ENCODE measurements at regions not wholly inside any gene's neighbourhood (a gene's known extent, or its start where the extent isn't known, plus 50 kb on each side); places are given as distances from the start of the nearest gene placed in this dataset.
A peak's percentile ranks its signal among the peaks of the same experiment; 100 is the strongest.

DNA sequence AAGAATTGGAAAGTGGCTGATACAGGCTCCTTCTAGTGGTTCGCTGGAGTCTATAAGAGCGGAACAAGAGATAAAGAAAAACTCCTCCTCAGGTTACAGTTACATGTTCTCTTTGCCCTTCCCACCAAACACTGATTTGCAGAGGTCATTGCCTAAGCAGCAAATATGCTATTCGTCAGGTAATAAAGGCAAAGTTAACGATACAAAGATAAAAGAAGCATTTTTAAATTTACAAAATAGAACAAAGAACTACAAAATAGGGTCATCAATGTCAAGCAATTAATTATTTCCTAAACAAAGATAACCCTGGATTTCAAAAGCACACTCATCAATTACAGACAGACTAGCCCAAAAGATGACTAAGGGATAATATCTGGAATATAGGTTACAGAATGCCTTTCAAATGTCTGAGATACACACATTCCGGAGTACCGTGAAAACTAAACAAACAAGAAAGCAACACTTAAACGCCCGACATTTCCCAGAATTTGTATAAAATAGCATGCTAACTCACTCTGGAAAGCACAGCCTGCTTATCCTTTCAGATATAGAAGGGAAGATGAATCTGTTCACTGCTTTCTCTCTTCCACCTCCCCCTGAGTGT is 186.4 kb downstream of the MREG start:
- Mint-ChIP-seq H3K9me3 (peaks cover 22% of the 10 kb centered on the region), H3K27me3 (ENCODE audit: low read depth) (no peaks in the 10 kb centered on the region; the same call in 1 of the 2 replicates), H3K4me1 (peaks cover 19% of the 10 kb centered on the region), H3K27ac (no peak overlapping the region; the same call in 1 of the 2 replicates), H3K4me3 (no peak overlapping the region), H3K36me3 (peaks cover 7% of the 10 kb centered on the region)
- DNase-seq (ENCODE audit: low spot score) (no peak), ATAC-seq (peak; percentile 50)
- no peak for TF ChIP-seq MYBL2 (CRISPR knock-in tag; IDR thresholded peaks at IDR 0.05)
- TF ChIP-seq, protein P1, sequence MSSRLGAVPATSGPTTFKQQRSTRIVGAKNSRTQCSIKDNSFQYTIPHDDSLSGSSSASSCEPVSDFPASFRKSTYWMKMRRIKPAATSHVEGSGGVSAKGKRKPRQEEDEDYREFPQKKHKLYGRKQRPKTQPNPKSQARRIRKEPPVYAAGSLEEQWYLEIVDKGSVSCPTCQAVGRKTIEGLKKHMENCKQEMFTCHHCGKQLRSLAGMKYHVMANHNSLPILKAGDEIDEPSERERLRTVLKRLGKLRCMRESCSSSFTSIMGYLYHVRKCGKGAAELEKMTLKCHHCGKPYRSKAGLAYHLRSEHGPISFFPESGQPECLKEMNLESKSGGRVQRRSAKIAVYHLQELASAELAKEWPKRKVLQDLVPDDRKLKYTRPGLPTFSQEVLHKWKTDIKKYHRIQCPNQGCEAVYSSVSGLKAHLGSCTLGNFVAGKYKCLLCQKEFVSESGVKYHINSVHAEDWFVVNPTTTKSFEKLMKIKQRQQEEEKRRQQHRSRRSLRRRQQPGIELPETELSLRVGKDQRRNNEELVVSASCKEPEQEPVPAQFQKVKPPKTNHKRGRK (CRISPR knock-in tag; IDR thresholded peaks at IDR 0.05; ENCODE audit: borderline replicate concordance), result no peak
- TF ChIP-seq, protein P2, sequence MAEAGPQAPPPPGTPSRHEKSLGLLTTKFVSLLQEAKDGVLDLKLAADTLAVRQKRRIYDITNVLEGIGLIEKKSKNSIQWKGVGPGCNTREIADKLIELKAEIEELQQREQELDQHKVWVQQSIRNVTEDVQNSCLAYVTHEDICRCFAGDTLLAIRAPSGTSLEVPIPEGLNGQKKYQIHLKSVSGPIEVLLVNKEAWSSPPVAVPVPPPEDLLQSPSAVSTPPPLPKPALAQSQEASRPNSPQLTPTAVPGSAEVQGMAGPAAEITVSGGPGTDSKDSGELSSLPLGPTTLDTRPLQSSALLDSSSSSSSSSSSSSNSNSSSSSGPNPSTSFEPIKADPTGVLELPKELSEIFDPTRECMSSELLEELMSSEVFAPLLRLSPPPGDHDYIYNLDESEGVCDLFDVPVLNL (CRISPR knock-in tag; IDR thresholded peaks at IDR 0.05; ENCODE audit: borderline replicate concordance, low read depth), result no peak
- ChIA-PET CTCF (interaction anchor here (1.9 to 2.0 kb wide), 2 partner anchors 20 to 31 kb away, joined by 29 to 54 read pairs; no protein-coding TSS in a partner anchor), POLR2A (no interaction called here)

DNA sequence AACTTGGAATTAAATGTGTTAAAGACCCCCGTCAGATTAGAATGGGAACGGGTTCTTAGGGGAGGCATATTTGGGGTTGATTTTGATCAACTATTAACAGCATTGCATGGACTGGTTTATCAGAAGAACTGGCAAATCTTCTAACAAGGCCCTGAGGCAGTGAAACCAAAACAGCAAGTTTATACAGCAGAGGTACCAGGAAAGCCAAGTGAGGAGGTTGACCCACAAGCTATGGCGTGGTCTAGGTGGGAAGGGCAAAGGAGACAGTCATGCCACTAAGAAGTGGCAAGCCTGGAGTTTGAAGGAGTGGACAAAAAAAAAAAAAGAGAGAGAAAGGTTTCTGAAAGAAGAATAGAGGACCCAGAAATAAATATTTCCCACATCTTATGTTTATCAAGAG is 187.0 kb downstream of the MREG start:
- H3K27me3 Mint-ChIP-seq (ENCODE audit: low read depth), result no peaks in the 10 kb centered on the region; the same call in 1 of the 2 replicates
- CTCF ChIA-PET, result interaction anchor here (0.6 kb wide), 1 partner anchor 946 kb away, joined by 3 read pairs; no protein-coding TSS in a partner anchor
- peaks cover 11% of the 10 kb centered on the region for H3K36me3 Mint-ChIP-seq
- peaks cover 19% of the 10 kb centered on the region for H3K4me1 Mint-ChIP-seq
- H3K4me3 Mint-ChIP-seq, result no peak overlapping the region
- peaks cover 27% of the 10 kb centered on the region for H3K9me3 Mint-ChIP-seq
- H3K27ac Mint-ChIP-seq, result no peak overlapping the region; the same call in 1 of the 2 replicates
- TF ChIP-seq ZNF121 (CRISPR knock-in tag; IDR thresholded peaks at IDR 0.05), result no peak
- TF ChIP-seq, protein P3, sequence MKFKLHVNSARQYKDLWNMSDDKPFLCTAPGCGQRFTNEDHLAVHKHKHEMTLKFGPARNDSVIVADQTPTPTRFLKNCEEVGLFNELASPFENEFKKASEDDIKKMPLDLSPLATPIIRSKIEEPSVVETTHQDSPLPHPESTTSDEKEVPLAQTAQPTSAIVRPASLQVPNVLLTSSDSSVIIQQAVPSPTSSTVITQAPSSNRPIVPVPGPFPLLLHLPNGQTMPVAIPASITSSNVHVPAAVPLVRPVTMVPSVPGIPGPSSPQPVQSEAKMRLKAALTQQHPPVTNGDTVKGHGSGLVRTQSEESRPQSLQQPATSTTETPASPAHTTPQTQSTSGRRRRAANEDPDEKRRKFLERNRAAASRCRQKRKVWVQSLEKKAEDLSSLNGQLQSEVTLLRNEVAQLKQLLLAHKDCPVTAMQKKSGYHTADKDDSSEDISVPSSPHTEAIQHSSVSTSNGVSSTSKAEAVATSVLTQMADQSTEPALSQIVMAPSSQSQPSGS (CRISPR knock-in tag; IDR thresholded peaks at IDR 0.05; ENCODE audit: borderline replicate concordance, low read depth), result no peak
- no peak for TF ChIP-seq TP53 (CRISPR knock-in tag; IDR thresholded peaks at IDR 0.05)
- no peak for TF ChIP-seq ESRRA (CRISPR knock-in tag; IDR thresholded peaks at IDR 0.05; ENCODE audit: borderline replicate concordance)
- no peak for TF ChIP-seq GRHL2 (CRISPR knock-in tag; IDR thresholded peaks at IDR 0.05; ENCODE audit: insufficient replicate concordance, severe bottlenecking)
- no peak for TF ChIP-seq ATF1 (CRISPR knock-in tag; IDR thresholded peaks at IDR 0.05)
- TF ChIP-seq, protein P4, sequence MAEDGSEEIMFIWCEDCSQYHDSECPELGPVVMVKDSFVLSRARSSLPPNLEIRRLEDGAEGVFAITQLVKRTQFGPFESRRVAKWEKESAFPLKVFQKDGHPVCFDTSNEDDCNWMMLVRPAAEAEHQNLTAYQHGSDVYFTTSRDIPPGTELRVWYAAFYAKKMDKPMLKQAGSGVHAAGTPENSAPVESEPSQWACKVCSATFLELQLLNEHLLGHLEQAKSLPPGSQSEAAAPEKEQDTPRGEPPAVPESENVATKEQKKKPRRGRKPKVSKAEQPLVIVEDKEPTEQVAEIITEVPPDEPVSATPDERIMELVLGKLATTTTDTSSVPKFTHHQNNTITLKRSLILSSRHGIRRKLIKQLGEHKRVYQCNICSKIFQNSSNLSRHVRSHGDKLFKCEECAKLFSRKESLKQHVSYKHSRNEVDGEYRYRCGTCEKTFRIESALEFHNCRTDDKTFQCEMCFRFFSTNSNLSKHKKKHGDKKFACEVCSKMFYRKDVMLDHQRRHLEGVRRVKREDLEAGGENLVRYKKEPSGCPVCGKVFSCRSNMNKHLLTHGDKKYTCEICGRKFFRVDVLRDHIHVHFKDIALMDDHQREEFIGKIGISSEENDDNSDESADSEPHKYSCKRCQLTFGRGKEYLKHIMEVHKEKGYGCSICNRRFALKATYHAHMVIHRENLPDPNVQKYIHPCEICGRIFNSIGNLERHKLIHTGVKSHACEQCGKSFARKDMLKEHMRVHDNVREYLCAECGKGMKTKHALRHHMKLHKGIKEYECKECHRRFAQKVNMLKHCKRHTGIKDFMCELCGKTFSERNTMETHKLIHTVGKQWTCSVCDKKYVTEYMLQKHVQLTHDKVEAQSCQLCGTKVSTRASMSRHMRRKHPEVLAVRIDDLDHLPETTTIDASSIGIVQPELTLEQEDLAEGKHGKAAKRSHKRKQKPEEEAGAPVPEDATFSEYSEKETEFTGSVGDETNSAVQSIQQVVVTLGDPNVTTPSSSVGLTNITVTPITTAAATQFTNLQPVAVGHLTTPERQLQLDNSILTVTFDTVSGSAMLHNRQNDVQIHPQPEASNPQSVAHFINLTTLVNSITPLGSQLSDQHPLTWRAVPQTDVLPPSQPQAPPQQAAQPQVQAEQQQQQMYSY (CRISPR knock-in tag; IDR thresholded peaks at IDR 0.05), result no peak
- TF ChIP-seq ETV6 (CRISPR knock-in tag; IDR thresholded peaks at IDR 0.05), result no peak
- no peak for TF ChIP-seq ZNF138 (CRISPR knock-in tag; conservative IDR thresholded peaks at IDR 0.05)
- TF ChIP-seq ZNF423 (CRISPR knock-in tag; IDR thresholded peaks at IDR 0.05), result no peak
- DNase-seq (ENCODE audit: low spot score), result no peak
- POLR2A ChIA-PET, result no interaction called here
- ATAC-seq, result no peak

DNA sequence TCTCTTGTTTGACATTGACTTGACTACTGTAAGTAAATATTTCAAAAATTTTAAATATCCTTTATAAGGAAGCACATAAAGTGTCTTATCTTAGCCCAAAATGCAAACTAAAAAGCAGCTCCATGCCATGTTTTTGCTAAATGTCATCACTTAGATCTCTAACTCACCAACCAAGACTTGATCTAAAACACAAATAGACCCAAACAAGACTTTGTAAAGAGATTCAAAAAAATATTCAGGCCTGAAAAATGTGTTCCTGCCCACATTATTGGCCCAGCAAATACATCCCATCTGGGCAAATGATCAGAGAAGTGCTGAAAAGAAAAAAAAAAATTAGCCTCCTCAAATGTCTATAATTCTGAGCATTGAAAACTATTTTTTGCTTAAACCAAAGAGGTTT is 187.6 kb downstream of the MREG start:
- no peaks in the 10 kb centered on the region; the same call in none of the 2 replicates for H3K27me3 Mint-ChIP-seq (ENCODE audit: low read depth)
- no peak for ATAC-seq
- peaks cover 19% of the 10 kb centered on the region for H3K4me1 Mint-ChIP-seq

More for the DNA sequence above, 187.6 kb downstream of the MREG start:
- ChIA-PET POLR2A (no interaction called here), CTCF (interaction anchor here (0.6 kb wide), 1 partner anchor 947 kb away, joined by 3 read pairs; no protein-coding TSS in a partner anchor)
- Mint-ChIP-seq H3K9me3 (peaks cover 34% of the 10 kb centered on the region), H3K36me3 (peaks cover 16% of the 10 kb centered on the region), H3K4me3 (no peak overlapping the region), H3K27ac (no peak overlapping the region)
- TF ChIP-seq, protein P5, sequence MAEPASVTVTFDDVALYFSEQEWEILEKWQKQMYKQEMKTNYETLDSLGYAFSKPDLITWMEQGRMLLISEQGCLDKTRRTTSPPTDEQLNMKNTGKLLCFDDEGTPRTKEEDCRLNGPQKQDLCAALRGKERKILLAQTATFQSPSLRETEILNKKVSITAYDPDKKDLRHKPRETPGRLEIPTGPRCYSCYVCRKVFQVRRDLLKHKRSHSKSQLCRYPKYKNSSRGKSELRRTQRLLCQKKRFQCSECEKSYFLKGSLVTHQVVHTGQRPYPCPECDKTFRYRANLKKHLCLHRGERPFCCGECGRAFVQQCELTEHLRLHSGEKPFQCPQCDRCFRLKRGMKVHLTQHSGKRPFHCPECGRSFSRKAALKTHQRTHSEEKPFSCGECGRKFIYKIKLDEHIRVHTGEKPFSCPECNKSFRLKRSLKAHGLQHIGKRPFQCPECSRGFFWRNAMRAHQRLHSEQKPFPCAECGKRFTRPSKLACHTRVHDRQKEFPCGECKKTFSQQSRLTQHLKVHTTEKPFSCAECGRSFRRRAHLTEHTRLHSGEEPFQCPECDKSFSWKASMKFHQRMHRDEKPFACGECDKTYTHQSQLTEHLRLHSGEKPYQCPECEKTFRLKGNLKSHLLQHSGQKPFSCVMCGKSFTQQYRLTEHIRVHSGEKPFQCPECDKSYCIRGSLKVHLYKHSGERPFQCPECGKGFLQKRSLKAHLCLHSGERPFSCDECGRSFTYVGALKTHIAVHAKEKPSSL (CRISPR knock-in tag; conservative IDR thresholded peaks at IDR 0.05), result no peak
- TF ChIP-seq, protein P6, sequence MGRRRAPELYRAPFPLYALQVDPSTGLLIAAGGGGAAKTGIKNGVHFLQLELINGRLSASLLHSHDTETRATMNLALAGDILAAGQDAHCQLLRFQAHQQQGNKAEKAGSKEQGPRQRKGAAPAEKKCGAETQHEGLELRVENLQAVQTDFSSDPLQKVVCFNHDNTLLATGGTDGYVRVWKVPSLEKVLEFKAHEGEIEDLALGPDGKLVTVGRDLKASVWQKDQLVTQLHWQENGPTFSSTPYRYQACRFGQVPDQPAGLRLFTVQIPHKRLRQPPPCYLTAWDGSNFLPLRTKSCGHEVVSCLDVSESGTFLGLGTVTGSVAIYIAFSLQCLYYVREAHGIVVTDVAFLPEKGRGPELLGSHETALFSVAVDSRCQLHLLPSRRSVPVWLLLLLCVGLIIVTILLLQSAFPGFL (CRISPR knock-in tag; IDR thresholded peaks at IDR 0.05; ENCODE audit: borderline replicate concordance), result no peak
- TF ChIP-seq ZNF317 (CRISPR knock-in tag; IDR thresholded peaks at IDR 0.05; ENCODE audit: borderline replicate concordance, low read depth), result no peak
- TF ChIP-seq, protein P7, sequence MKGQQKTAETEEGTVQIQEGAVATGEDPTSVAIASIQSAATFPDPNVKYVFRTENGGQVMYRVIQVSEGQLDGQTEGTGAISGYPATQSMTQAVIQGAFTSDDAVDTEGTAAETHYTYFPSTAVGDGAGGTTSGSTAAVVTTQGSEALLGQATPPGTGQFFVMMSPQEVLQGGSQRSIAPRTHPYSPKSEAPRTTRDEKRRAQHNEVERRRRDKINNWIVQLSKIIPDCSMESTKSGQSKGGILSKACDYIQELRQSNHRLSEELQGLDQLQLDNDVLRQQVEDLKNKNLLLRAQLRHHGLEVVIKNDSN (CRISPR knock-in tag; IDR thresholded peaks at IDR 0.05), result no peak
- no peak for DNase-seq (ENCODE audit: low spot score)
